Kidney epithelial cell (primary cell): ENCODE measurements at regions not wholly inside any gene's neighbourhood (a gene's known extent, or its start where the extent isn't known, plus 50 kb on each side); places are given as distances from the start of the nearest gene placed in this dataset.

Source experiments
- DNase-seq: peaks from one replicate; pipeline ENCODE4 v3.0.0-alpha.2; 2010; ENCODE audit warnings: low read depth
- H3K27me3 ChIP-seq: 2 replicates; pipeline ENCODE4 v1.6.0; 2011; ENCODE audit warnings: low read length; ENCODE audit not compliant: control insufficient read depth, insufficient read depth
- H3K36me3 ChIP-seq: 2 replicates; pipeline ENCODE4 v1.5.1; 2011; ENCODE audit warnings: low read length; ENCODE audit not compliant: control insufficient read depth, insufficient read depth
- H3K4me3 ChIP-seq: 2 replicates; pipeline ENCODE4 v1.5.1; 2011; ENCODE audit warnings: low read depth, mild to moderate bottlenecking, control low read depth, low read length
- CTCF ChIP-seq: IDR thresholded peaks from 2 replicates; pipeline ENCODE4 v1.5.1; 2011; ENCODE audit warnings: mild to moderate bottlenecking, moderate library complexity, low read length, control low read depth, inconsistent platforms; ENCODE audit not compliant: insufficient read depth, poor library complexity, severe bottlenecking

- no peak for DNase-seq
- Histone ChIP-seq H3K27me3 (no peaks in the 10 kb centered on the region), H3K36me3 (no peaks in the 10 kb centered on the region), H3K4me3 (no peak overlapping the region)
- TF ChIP-seq CTCF = no peak
Observed at GRCh38 chr11:115860246-115860645, 356.0 kb upstream of the CADM1 start.

- H3K4me3 ChIP-seq = no peak overlapping the region
- H3K27me3 ChIP-seq = no peaks in the 10 kb centered on the region
- no peak for DNase-seq
- no peak for TF ChIP-seq CTCF
- no peaks in the 10 kb centered on the region for H3K36me3 ChIP-seq
Observed at GRCh38 chr11:115848611-115849010, 344.4 kb upstream of the CADM1 start.

DNA sequence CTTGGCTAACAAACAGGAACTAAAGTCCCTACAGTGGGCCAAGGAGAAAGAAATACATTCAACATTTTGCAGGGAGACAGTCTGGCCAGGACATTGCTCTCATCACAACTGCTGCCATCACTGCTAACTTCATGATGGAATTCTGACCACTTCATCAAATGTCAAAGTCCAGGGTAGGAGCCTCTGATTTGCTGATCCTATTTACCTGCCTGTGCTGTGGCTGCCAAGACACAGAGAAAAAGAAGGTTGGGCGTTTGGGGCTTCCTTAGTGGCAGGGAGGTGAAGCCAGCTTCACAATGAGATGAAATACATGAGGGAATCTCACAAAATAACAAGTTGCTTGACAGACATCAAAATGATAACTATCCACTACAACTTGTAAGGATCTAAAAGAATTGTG is 343.9 kb upstream of the CADM1 start:
- Histone ChIP-seq H3K36me3 (no peaks in the 10 kb centered on the region), H3K4me3 (no peak overlapping the region), H3K27me3 (no peaks in the 10 kb centered on the region)
- DNase-seq = no peak
- no peak for TF ChIP-seq CTCF

DNA sequence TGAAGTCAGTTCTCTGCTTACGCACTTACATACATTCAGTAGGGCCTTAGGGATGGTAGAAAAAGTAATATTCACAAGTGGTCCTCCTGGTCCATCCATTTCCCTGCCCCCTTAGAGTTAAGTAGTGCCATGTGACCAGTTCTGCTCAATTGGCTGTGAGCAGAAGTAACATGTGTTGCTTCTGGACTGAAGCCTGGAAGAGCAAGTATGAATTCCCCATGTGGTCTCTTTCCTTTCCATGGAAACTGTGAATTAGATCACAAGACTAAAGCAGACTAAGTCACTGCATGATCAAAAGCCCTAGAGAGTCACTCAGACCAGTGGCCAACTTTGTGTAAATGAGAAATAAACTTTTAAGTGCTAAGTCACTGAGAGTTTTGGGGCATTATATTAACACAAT is 341.7 kb upstream of the CADM1 start:
- no peak for TF ChIP-seq CTCF
- Histone ChIP-seq H3K36me3 (no peaks in the 10 kb centered on the region), H3K4me3 (no peak overlapping the region), H3K27me3 (no peaks in the 10 kb centered on the region)
- DNase-seq = no peak

DNA sequence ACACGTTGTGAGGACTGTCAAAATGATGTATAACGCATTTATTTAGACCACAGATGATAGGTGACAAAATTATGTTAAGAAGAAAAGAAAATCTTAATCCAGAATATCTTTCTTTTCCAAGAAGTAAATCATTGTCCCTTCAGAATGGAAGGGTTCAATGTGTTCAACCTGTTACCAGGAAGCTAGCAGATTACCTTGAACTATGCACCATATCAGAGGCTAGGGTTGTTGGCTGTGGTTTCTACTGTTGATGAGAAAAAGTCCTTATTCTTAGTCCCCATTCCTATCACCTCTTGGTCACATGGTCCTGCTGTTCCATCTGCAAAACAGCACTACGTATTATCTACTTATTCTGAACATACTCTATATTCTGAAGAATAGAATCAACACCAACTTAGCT is 339.5 kb upstream of the CADM1 start:
- no peak for DNase-seq
- no peak overlapping the region for H3K4me3 ChIP-seq
- no peak for TF ChIP-seq CTCF
- no peaks in the 10 kb centered on the region for H3K36me3 ChIP-seq
- H3K27me3 ChIP-seq = no peaks in the 10 kb centered on the region

- no peak for DNase-seq
- H3K36me3 ChIP-seq = no peaks in the 10 kb centered on the region
- no peak for TF ChIP-seq CTCF
Observed at GRCh38 chr11:115843111-115843510, 338.9 kb upstream of the CADM1 start.

More at GRCh38 chr11:115843111-115843510, 338.9 kb upstream of the CADM1 start:
- no peaks in the 10 kb centered on the region for H3K27me3 ChIP-seq
- H3K4me3 ChIP-seq = no peak overlapping the region
